ENCODE measurements at regions not wholly inside any gene's neighbourhood (a gene's known extent, or its start where the extent isn't known, plus 50 kb on each side); places are given as distances from the start of the nearest gene placed in this dataset.

GRCh38 chr18:78521136-78521535, 458.5 kb upstream of the SALL3 start:
- no peak for DNase-seq

GRCh38 chr18:78521744-78522143, 457.9 kb upstream of the SALL3 start:
- DNase-seq, result no peak

GRCh38 chr18:78522507-78522906, 457.1 kb upstream of the SALL3 start:
- DNase-seq, result no peak

GRCh38 chr18:78523850-78524249, 455.8 kb upstream of the SALL3 start:
- DNase-seq, result no peak

- DNase-seq, result no peak
These were observed 454.1 kb upstream of the SALL3 start for GRCh38 chr18:78525366-78526111.

- DNase-seq, result no peak
These were observed 453.3 kb upstream of the SALL3 start for GRCh38 chr18:78526275-78526674.

GRCh38 chr18:78526923-78527711, 452.5 kb upstream of the SALL3 start:
- DNase-seq, result no peak

GRCh38 chr18:78527984-78528383, 451.6 kb upstream of the SALL3 start:
- DNase-seq, result no peak

- DNase-seq, result no peak
These were observed 451.0 kb upstream of the SALL3 start for GRCh38 chr18:78528411-78529258.

- DNase-seq, result no peak
These were observed 448.0 kb upstream of the SALL3 start for GRCh38 chr18:78531637-78532036.

- DNase-seq, result no peak
These were observed 440.8 kb upstream of the SALL3 start for GRCh38 chr18:78538669-78539440.

- no peak for DNase-seq
These were observed 438.7 kb upstream of the SALL3 start for GRCh38 chr18:78540636-78541529.

- DNase-seq, result no peak
These were observed 437.4 kb upstream of the SALL3 start for GRCh38 chr18:78542204-78542603.

GRCh38 chr18:78543201-78543725, 436.4 kb upstream of the SALL3 start:
- DNase-seq, result no peak

- no peak for DNase-seq
These were observed 433.3 kb upstream of the SALL3 start for GRCh38 chr18:78546281-78546680.

- no peak for DNase-seq
These were observed 431.8 kb upstream of the SALL3 start for GRCh38 chr18:78547817-78548216.

- no peak for DNase-seq
These were observed 431.2 kb upstream of the SALL3 start for GRCh38 chr18:78548261-78549058.

- no peak for DNase-seq
These were observed 429.6 kb upstream of the SALL3 start for GRCh38 chr18:78549971-78550370.

GRCh38 chr18:78554944-78555608, 424.5 kb upstream of the SALL3 start:
- DNase-seq, result no peak

GRCh38 chr18:78557371-78557770, 422.2 kb upstream of the SALL3 start:
- no peak for DNase-seq
